NOMO-1 treated with dmso at 0.1 percent for 144 hours (cell line): ENCODE measurements at regions not wholly inside any gene's neighbourhood (a gene's known extent, or its start where the extent isn't known, plus 50 kb on each side); places are given as distances from the start of the nearest gene placed in this dataset.
"Not testable (repeated sequence)": the region's sequence is repeated elsewhere in the genome, so short reads cannot be mapped to it uniquely, and the experiment has no call there.

Experiments
- DNase-seq: peaks from one replicate; lab custom pipeline; 2025; ENCODE audit not compliant: unreplicated experiment; lab: John Stamatoyannopoulos, UW

DNA sequence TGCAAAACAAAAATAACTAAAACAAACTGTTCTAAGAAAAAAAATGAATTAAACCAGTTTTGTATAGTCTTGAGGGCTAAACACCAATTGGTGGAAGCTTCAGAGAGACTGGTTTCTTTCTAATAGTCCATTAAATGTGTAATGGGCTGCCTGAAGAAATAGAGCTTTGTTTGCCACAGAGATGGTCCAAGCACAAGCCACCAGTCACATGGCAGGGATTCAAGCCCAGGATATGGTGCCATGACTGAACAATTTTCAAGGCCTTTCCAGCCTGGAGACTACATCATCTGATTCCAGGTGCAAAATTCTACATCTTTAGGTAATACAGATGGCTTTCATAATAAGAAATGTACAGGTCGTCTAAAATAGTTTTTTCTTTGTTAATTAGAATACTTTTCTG, 355.3 kb downstream of the NR2F1-AS1 start:
- no peak for DNase-seq

DNA sequence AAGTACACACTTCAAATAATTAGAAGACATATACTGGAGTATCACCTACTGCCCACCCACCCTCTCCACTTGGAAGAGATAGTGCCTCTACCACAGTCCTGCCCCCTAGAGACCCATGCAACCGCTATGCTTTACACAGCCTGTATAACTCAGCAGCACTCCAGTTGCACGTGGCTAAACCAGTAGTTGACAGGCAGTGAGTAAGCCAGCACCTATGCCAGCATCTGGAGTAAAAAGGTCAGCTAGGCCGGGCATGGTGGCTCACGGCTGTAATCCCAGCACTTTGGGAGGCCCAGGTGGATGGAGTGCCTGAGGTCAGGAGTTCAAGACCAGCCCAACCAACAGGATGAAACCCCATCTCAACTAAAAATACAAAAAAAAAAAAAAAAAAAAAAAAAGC, 356.4 kb downstream of the NR2F1-AS1 start:
- DNase-seq, result no peak

DNA sequence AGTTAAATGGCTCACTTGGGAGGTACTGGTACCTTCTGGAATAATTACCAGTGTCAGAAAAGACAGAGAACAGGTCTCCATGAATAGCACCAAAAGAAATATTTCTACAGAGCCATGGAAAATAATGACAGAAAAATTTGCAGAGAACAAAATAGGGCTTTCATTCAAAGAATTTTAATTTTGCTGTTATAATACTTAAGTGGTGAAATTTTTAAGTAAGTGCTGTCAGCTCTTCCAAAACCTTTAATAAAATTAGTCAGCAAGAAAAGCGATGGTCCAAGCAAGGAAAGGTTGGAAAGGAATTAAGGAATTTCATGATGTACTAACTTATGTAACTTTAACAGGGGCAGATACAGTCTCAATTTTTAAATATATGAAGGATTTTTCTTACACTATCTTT, 359.2 kb downstream of the NR2F1-AS1 start:
- DNase-seq, result no peak

DNA sequence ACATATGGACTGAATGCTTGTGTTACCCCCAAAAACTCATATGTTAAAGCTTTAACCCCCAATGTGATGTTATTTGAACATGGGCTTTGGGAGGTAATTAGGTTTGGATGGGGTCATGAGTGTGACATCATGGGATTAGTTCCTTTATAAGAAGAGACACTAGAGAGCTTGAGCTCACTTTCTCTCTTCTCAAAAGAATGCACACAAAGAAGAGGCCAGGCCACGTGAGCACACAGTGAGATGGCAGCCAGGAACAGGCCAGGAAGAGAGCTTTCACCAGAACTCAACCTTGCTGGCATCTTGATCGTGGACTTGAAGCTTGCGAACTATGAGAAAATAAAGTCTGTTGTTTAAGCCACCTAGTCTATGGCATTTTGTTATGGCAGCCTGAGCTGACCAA, 360.6 kb downstream of the NR2F1-AS1 start:
- no peak for DNase-seq

DNA sequence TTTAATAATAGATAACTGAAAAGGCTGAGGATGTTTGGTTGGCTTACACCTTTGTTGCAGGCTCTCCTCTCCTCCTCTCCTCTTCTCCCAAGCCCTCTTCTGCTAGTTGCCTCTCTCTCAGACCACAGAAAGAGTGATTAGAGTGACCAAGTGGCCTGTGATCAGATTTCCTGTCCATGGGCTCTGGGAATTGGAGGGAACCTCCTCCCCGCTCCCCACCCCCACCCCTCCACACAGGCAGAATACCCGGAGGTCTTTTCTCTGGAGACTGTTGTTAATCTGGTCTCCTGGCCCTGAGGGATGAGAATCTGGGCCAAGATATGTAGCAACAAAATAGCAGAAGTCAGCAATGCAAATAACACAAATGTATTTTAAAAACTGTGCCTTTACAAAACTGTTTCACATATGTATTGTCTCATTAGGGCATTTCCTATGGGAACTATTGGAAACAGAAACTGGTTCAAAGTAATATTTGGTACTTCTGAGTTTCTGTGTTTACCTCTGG, 361.3 kb downstream of the NR2F1-AS1 start:
- no peak for DNase-seq

DNA sequence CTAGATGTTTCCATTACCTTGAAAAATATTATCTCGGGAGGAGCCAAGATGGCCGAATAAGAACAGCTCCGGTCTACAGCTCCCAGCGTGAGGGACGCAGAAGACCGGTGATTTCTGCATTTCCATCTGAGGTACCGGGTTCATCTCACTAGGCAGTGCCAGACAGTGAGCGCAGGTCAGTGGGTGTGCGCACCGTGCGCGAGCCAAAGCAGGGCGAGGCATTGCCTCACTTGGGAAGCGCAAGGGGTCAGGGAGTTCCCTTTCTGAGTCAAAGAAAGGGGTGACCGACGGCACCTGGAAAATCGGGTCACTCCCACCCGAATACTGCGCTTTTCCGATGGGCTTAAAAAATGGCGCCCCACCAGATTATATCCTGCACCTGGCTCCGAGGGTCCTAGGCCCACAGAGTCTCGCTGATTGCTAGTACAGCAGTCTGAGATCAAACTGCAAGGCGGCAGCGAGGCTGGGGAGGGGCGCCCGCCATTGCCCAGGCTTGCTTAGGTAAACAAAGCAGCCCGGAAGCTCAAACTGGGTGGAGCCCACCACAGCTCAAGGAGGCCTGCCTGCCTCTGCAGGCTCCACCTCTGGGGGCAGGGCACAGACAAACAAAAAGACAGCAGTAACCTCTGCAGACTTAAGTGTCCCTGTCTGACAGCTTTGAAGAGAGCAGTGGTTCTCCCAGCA, 367.8 kb downstream of the NR2F1-AS1 start:
- DNase-seq, result not testable (repeated sequence)

DNA sequence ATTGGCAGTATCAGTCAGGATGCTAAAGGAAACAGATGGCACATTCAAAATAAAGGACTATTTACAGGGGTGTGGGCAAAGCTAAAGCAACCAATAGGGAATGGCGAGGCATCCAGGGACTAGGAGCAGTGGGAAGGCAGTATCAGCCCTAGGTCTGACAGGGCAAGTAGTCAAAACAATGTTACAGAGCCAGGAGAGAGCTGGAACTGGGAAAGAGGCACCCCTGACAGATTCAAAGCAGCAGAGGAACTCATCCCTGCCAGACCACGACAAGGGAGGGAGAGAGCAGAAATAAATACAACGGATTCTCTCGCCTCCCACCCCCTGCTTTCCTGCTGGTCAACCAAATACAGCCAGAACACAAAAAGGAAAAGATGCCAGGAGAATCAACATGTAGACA, 371.5 kb downstream of the NR2F1-AS1 start:
- DNase-seq, result no peak

DNA sequence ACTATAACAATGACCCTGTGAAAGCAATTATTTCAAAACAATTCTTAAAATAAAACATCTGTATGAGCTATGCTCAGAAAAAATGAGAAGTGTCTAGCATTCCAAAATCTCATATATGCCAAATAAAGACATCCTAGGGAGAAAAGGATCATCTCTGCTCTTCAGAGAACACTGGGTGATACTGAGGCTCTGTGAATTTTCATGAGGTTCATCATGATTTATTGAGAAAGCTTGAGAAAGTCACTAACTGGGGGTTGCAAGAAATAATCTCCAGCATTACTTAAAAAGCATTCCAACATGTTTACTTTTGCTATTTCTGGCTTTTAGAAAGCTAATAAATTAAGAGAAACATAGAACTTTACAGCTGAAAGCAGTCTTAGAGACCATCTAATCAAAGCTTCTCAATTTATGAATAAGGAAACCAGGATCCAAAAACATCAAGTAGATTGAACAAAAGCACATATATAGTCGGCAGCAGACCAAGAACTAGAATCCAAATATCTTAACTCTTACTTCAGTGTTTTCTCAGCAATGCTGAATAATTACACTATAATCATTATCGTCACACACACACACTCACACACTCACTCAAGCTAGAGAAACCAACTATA, 372.8 kb downstream of the NR2F1-AS1 start:
- no peak for DNase-seq

DNA sequence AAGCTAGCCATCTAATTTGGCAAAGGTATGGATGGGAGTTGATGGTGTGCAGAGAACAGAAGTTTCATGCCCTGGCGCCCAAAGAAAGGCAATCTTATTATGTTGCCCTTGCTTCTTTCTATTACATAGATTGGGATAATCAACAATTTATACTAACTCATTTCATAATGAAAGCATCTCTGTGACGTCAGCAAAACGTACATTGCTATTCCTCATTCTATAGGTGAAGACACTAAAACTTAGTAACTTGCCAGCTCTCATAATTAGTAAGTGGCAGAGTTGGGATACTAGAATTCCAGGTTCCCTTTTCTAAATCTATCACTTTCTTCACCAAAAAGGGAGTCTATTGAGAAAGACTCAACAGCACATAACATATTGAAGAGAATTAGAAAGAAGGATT, 374.8 kb downstream of the NR2F1-AS1 start:
- DNase-seq, result no peak

DNA sequence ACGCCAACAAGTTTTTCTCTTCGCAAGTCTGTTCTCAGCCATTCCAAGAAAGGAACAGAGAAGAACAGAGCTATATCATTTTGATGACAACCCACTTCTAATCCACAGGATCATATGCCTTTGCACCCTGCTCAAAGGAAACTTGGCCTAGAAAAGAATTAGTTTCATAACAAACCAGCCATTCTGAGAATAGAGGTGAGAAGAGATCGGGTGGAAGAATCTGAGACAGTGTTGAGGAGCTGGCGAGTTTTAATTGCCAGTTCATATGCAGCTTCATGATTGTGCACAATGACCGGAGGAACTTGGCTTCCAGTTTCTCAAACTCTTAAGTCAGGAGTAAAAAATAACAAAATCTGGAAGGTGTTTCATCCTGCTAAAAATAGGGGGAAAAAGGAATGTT, 380.0 kb downstream of the NR2F1-AS1 start:
- DNase-seq, result no peak

DNA sequence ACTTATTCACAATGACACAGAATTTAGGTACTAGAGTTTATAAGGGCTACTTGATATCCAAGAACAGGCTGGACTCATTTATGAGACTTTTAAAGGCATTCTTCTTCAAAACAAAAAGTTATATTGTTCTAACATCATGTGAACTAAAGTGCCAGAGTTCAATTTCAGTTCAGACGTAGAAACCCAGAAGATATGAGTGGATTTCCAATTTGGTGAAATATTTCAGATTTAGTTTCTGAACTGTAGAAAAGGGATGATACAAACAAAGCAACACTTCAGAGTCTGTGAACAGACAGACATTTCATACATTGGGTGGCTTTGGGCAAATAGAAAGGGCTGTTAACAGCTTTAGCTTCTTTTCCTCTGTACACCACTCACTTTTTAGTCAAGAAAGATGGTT, 384.0 kb downstream of the NR2F1-AS1 start:
- no peak for DNase-seq

DNA sequence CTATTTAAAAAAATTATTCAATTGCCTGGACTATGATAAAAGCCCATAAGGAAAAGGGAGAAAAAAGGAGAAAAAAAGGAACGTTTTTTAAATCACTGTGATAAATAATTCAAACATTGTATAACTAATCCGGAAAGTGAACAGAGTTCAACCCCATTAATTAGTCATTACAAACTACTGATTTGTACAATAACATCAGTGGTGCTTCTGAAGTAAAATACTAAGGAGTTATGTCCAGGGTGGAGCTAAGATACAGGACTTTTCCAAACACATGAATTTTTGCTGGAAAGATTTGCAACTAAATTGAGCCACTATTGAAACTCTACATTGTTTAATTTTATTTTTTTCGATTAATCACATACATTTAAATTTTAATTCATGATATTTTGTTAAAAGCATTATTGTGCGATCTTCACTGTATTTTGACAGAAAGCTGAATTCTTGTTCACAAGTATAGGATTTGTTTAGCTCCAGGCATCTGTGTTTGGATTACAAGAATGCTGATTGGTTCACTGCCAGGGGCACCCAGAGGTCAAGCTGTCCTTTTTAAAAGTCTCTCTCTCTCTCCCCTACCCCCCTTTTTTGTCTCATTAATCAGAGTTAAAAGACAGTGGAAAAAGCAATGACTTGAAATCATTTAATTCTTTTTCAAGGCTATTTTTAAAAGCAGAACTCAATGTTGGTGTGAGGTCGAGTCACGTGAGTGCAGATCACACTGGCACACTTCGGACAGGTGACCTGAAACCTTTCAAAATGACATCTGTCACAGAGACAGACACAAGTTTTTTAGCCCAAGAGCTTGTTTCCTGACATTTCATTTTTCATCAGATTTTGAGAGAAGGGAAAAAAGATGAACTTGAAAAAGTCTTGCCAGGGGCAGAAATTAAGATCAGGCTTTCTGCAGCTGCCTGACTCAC, 387.3 kb downstream of the NR2F1-AS1 start:
- no peak for DNase-seq

DNA sequence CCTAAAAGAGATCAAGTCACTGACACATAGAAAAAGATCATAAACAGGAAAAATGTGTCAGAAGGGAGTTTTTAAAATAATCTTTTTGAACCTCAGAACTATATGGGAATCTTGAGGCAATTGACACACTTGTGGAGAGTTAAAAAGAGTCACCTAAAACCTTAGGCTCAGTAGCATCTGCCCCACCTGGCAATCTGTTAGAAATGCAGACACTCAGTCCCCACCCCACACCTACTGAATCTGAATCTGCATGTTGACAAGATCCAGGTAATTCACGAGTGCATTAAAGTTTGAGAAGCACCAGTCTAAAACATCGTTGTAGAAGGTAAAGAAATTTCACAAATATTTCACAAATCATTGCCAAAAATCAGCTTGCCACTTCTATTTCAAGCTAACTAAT, 388.3 kb downstream of the NR2F1-AS1 start:
- DNase-seq, result no peak

DNA sequence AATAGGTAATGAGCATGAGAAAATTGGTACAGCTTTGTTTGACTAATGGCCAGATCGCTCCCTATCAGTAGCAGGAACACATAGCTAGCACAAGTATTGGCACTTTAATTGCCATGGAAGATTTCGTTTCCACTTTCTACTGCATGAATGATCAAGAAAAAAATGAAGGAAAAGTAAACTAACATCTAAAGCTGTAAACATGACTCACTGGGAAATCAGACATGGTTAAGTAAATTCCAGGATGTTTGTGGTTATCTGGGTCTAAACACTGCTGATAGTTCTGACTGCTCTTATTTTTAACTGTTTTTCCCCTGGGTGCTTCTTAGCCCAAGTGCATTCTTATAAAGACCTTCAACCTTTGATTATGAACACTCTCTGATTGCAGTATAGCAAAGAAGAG, 388.9 kb downstream of the NR2F1-AS1 start:
- DNase-seq, result no peak

DNA sequence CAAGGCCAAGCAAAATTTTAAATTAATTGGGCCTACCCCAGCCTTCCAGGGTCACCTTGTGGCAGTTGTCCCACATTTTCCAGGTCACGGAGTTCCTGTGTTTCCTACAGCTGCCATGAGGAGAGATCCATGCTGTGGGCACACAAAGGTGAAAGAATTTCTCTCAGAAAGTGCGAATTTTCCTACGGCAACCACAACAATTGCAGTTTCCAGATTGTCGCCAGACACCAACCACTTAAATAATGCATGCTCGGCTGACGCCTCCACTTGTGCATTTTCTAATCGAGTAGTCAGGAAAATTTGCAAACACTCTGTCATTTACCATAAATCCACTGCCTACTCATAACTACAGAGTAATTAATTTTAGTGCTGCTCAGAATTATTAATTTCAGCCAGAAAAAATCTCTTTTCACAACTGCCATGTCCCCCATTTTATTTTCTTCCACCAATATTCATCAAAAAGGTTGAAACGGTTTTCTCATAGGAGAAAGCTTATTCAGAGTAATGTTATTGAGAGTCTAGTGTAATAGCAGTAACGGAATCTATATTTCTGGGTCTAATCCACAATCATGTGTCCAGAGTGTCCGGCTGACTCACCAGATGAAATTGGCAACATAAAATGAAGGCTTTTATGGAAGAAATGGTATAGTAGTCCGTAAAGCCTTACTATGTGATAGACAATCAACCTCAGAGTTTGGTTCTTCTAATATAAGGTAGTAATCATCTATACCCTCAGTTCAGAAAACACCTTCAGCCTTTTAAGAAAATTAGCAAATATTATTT, 389.8 kb downstream of the NR2F1-AS1 start:
- no peak for DNase-seq

DNA sequence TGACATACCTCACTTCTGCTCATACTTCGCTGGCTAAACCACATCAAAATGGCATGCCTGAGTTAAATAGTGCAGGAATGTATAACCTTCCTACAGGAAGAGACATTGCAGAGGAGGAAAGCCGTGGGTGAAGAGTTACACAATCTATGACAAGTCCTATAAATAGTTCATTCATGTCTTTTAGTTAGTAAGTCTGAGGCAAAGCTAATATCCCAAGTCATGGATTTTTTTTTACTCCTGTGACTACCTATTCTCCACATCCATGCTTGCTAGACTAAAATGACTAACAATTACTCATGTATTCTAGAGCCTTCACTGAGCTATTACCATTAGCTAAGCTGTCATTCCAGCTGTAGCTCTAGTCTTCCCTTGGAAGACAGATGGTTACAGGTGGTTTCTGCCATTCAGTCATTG, 391.3 kb downstream of the NR2F1-AS1 start:
- no peak for DNase-seq

DNA sequence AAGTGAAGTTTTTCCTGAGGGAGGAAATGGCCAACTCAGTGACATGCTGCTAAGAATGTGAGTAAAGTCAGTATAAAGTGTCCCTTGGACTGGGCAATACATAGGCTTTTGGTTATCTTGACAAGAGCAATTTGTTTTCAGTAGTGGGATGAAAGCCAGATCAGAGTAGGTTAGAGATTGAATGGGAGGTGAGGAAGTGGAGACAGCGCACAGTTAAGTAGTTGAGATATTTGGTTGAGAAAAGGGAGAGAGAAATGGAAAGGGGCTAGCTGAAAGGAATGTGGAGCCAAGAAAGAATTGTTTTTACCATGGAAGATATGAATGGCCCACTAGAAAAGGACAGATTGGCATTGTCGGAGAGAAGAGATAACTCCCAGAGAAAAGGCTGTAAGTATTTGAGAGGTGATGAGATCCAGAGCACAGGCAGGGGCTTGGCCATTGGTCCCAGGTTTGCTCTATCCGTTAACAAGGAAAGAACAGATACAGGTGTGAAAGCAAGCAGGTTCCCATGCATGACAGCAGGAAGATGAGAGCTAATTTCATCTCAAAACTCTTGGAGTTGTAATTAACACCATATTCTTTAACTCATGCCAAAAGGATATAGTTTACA, 392.0 kb downstream of the NR2F1-AS1 start:
- DNase-seq, result no peak

DNA sequence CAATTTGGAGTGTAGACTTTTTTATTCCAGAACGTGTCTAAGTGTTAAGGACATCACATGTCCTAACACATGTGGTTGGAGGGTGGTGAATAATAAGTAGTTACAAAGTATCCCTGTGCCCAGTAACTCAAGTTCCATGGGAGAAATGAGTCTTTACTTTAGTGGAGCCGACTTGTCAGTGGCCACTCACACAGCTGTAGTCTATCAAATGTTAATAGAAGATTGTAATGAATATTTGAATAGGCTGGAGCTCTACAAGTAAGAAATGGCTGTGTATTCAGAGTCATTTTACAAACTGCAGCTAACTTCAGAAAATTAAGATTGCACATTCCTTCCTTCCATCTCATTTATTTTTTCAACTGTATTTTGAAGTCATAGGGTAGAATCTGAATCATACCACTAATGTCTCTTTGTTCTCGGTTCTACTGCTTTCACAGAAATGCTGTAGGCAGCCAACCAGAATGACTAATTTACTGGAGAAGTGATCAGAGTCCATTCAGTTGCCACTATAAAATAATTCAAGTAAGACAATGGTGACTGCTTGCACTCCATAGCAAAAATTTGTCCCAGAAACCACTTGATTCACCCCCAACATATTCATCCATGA, 394.8 kb downstream of the NR2F1-AS1 start:
- no peak for DNase-seq

DNA sequence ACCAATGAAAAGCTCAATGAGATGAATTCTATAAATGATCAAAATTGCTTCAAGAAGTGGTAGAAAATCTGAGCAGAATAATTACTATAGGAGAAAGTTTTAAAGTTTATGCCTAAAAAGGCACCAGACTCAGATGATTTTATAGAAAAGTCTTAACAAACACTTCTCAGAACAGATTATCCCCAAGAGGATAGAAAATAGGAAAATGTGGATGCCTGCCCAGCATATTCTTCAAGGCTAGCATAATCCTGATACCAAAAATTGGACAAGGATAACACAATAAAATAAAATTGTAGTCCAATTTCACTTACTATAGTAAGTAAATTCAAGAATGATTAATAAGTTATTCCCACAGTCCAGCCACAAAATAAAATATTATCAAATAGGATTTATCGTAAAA, 397.0 kb downstream of the NR2F1-AS1 start:
- DNase-seq, result no peak

DNA sequence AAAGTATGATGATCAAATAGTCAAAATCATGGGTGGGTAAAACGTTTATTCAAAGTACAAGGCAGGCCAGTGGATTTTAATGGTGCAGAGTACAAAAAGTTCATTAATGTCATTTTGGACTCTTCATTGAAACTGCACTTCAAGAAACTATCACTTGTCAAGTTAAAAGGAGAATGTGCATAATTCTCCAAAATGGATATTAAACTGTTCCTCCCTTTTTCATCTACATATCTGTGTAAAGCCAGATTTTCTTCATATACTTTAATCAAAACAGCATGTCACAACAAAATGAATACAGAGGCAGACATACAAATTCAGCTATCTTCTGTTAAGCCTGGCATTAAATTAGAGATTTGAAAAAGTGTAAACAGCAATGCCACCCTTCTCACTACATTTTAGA, 401.6 kb downstream of the NR2F1-AS1 start:
- DNase-seq, result no peak
